CD4-positive, CD25-positive, alpha-beta regulatory T cell (primary cell): ENCODE measurements at regions not wholly inside any gene's neighbourhood (a gene's known extent, or its start where the extent isn't known, plus 50 kb on each side); places are given as distances from the start of the nearest gene placed in this dataset.

Experiments
- ATAC-seq, 2 donors: fragments of 150-1000 bp; cut with Tn5 transposase; one replicate each; pipeline ENCODE4 v1.10.0; 2021; ENCODE audit warnings: low read depth in 2 of 2, moderate number of reproducible peaks in 2 of 2, moderate library complexity in 1 of 2
- DNase-seq, 3 donors: peaks; one replicate each; pipeline versions ENCODE4 v3.0.0 to v3.0.0-alpha.2; 2012 to 2022; ENCODE audit warnings: mixed read lengths in 1 of 3
- H3K27ac ChIP-seq: one replicate; pipeline ENCODE4 v1.7.0; 2013; ENCODE audit warnings: mild to moderate bottlenecking, low read length; ENCODE audit not compliant: insufficient read depth, poor library complexity, severe bottlenecking
- H3K27me3 ChIP-seq: one replicate; pipeline ENCODE4 v1.7.0; 2013; ENCODE audit warnings: low read length; ENCODE audit not compliant: control insufficient read depth, insufficient read depth
- H3K36me3 ChIP-seq: one replicate; pipeline ENCODE4 v1.7.0; 2013; ENCODE audit warnings: mild to moderate bottlenecking, low read length, moderate library complexity; ENCODE audit not compliant: control insufficient read depth, insufficient read depth
- H3K4me1 ChIP-seq: 2 replicates; pipeline ENCODE4 v1.7.0; 2013; ENCODE audit warnings: mild to moderate bottlenecking, low read length; ENCODE audit not compliant: insufficient read depth, control insufficient read depth, poor library complexity, severe bottlenecking
- H3K4me3 ChIP-seq: one replicate; pipeline ENCODE4 v1.7.0; 2013; ENCODE audit warnings: low read depth, mild to moderate bottlenecking, low read length, moderate library complexity
- H3K9me3 ChIP-seq, 2 experiments: 1 replicate in 1 of 2; 2 replicates in 1 of 2; pipeline ENCODE4 v1.7.0; 2013; ENCODE audit warnings: low read length in 2 of 2, mild to moderate bottlenecking in 1 of 2, moderate library complexity in 1 of 2; ENCODE audit not compliant: control insufficient read depth in 2 of 2
- H3K27ac Mint-ChIP-seq, 3 donors: one replicate each; pipeline ENCODE4 v1.8.0; 2020 to 2022; ENCODE audit warnings: mild to moderate bottlenecking in 3 of 3, mixed read lengths in 3 of 3, moderate library complexity in 2 of 3
- H3K27me3 Mint-ChIP-seq: one replicate; pipeline ENCODE4 v1.8.0; 2022; ENCODE audit warnings: mild to moderate bottlenecking, mixed read lengths
- H3K36me3 Mint-ChIP-seq: one replicate; pipeline ENCODE4 v1.8.0; 2020; ENCODE audit warnings: mixed read lengths
- H3K4me1 Mint-ChIP-seq, 4 donors: one replicate each; pipeline ENCODE4 v1.8.0; 2020 to 2022; ENCODE audit warnings: mixed read lengths in 4 of 4, mild to moderate bottlenecking in 1 of 4
- H3K4me3 Mint-ChIP-seq, 4 donors: one replicate each; pipeline ENCODE4 v1.8.0; 2020 to 2022; ENCODE audit warnings: mild to moderate bottlenecking in 4 of 4, mixed read lengths in 4 of 4, moderate library complexity in 3 of 4
- H3K9me3 Mint-ChIP-seq, 7 donors: one replicate each; pipeline ENCODE4 v1.8.0; 2020 to 2022; ENCODE audit warnings: mixed read lengths in 7 of 7, mild to moderate bottlenecking in 3 of 7, moderate library complexity in 2 of 7

GRCh38 chr5:34580983-34581382 lies 75.1 kb upstream of the RAI14 start:
- no peaks in the 10 kb centered on the region for H3K36me3 Mint-ChIP-seq
- no peaks in the 10 kb centered on the region for H3K36me3 ChIP-seq
- ATAC-seq = no peak

GRCh38 chr5:34582371-34582770 lies 73.8 kb upstream of the RAI14 start:
- H3K36me3 Mint-ChIP-seq = no peaks in the 10 kb centered on the region
- no peak for DNase-seq
- H3K9me3 ChIP-seq = no peaks in the 10 kb centered on the region
- peaks cover 0 to 5% (median 0%) of the 10 kb centered on the region in 7 donors for H3K9me3 Mint-ChIP-seq
- H3K27ac ChIP-seq = no peak overlapping the region
- peaks cover 4% of the 10 kb centered on the region for H3K27me3 ChIP-seq
- no peak overlapping the region for H3K4me3 ChIP-seq
- H3K36me3 ChIP-seq = no peaks in the 10 kb centered on the region
- no peaks in the 10 kb centered on the region for H3K4me1 ChIP-seq
- H3K4me3 Mint-ChIP-seq = no peak overlapping the region
- H3K4me1 Mint-ChIP-seq = no peaks in the 10 kb centered on the region
- H3K27me3 Mint-ChIP-seq = no peaks in the 10 kb centered on the region
- H3K27ac Mint-ChIP-seq = no peak overlapping the region
- ATAC-seq = no peak

More at GRCh38 chr5:34580983-34581382, 75.1 kb upstream of the RAI14 start:
- DNase-seq = no peak
- no peak overlapping the region for H3K27ac Mint-ChIP-seq
- H3K4me3 ChIP-seq = no peak overlapping the region
- H3K4me1 ChIP-seq = no peaks in the 10 kb centered on the region
- H3K4me3 Mint-ChIP-seq = no peak overlapping the region
- no peaks in the 10 kb centered on the region for H3K4me1 Mint-ChIP-seq
- H3K9me3 ChIP-seq = no peaks in the 10 kb centered on the region
- H3K27me3 ChIP-seq = peaks cover 4% of the 10 kb centered on the region
- no peak overlapping the region for H3K27ac ChIP-seq
- H3K9me3 Mint-ChIP-seq = peaks cover 0 to 5% (median 0%) of the 10 kb centered on the region in 7 donors
- peaks cover 5% of the 10 kb centered on the region for H3K27me3 Mint-ChIP-seq

GRCh38 chr5:34583167-34583566 lies 73.0 kb upstream of the RAI14 start:
- Mint-ChIP-seq H3K4me1 (no peaks in the 10 kb centered on the region), H3K9me3 (peaks cover 0 to 5% (median 0%) of the 10 kb centered on the region in 7 donors), H3K4me3 (no peak overlapping the region), H3K27ac (no peak overlapping the region), H3K27me3 (no peaks in the 10 kb centered on the region), H3K36me3 (no peaks in the 10 kb centered on the region)
- H3K27ac ChIP-seq = no peak overlapping the region
- no peak overlapping the region for H3K4me3 ChIP-seq
- H3K9me3 ChIP-seq = no peaks in the 10 kb centered on the region
- no peak for ATAC-seq
- H3K36me3 ChIP-seq = no peaks in the 10 kb centered on the region
- DNase-seq = no peak
- H3K27me3 ChIP-seq = peaks cover 4% of the 10 kb centered on the region
- no peaks in the 10 kb centered on the region for H3K4me1 ChIP-seq

- no peak overlapping the region for H3K4me3 Mint-ChIP-seq
- H3K27me3 ChIP-seq = peaks cover 4% of the 10 kb centered on the region
- H3K27ac Mint-ChIP-seq = no peak overlapping the region
- H3K36me3 ChIP-seq = no peaks in the 10 kb centered on the region
- H3K9me3 Mint-ChIP-seq = peaks cover 0 to 7% (median 0%) of the 10 kb centered on the region in 7 donors
- H3K4me1 Mint-ChIP-seq = no peaks in the 10 kb centered on the region
- no peak overlapping the region for H3K27ac ChIP-seq
- H3K36me3 Mint-ChIP-seq = no peaks in the 10 kb centered on the region
- H3K9me3 ChIP-seq = no peaks in the 10 kb centered on the region
- DNase-seq (no peak), ATAC-seq (no peak)
- no peak overlapping the region for H3K4me3 ChIP-seq
- H3K4me1 ChIP-seq = no peaks in the 10 kb centered on the region
- no peaks in the 10 kb centered on the region for H3K27me3 Mint-ChIP-seq
These were observed 72.0 kb upstream of the RAI14 start for GRCh38 chr5:34584165-34584564.

GRCh38 chr5:34585601-34586104 lies 70.5 kb upstream of the RAI14 start:
- H3K27me3 Mint-ChIP-seq = no peaks in the 10 kb centered on the region
- H3K4me3 ChIP-seq = no peak overlapping the region
- no peaks in the 10 kb centered on the region for H3K36me3 Mint-ChIP-seq
- H3K9me3 ChIP-seq = no peaks in the 10 kb centered on the region
- H3K4me3 Mint-ChIP-seq = no peak overlapping the region
- no peaks in the 10 kb centered on the region for H3K4me1 ChIP-seq
- DNase-seq (no peak), ATAC-seq (no peak)
- no peak overlapping the region for H3K27ac ChIP-seq
- no peaks in the 10 kb centered on the region for H3K4me1 Mint-ChIP-seq
- peaks cover 0 to 7% (median 0%) of the 10 kb centered on the region in 7 donors for H3K9me3 Mint-ChIP-seq
- H3K36me3 ChIP-seq = no peaks in the 10 kb centered on the region
- H3K27me3 ChIP-seq = peaks cover 4% of the 10 kb centered on the region
- H3K27ac Mint-ChIP-seq = no peak overlapping the region

GRCh38 chr5:34586117-34586885 lies 69.8 kb upstream of the RAI14 start:
- Histone ChIP-seq H3K9me3 (no peaks in the 10 kb centered on the region), H3K27me3 (peaks cover 4% of the 10 kb centered on the region), H3K4me3 (no peak overlapping the region), H3K36me3 (no peaks in the 10 kb centered on the region), H3K27ac (no peak overlapping the region), H3K4me1 (no peaks in the 10 kb centered on the region)
- no peaks in the 10 kb centered on the region for H3K4me1 Mint-ChIP-seq
- H3K27ac Mint-ChIP-seq = no peak overlapping the region
- no peaks in the 10 kb centered on the region for H3K36me3 Mint-ChIP-seq
- no peaks in the 10 kb centered on the region for H3K27me3 Mint-ChIP-seq
- H3K4me3 Mint-ChIP-seq = no peak overlapping the region
- peaks cover 0 to 5% (median 0%) of the 10 kb centered on the region in 7 donors for H3K9me3 Mint-ChIP-seq
- DNase-seq = no peak
- ATAC-seq = no peak

- H3K4me3 ChIP-seq = no peak overlapping the region
- no peaks in the 10 kb centered on the region for H3K4me1 ChIP-seq
- Mint-ChIP-seq H3K27ac (no peak overlapping the region), H3K4me3 (no peak overlapping the region), H3K9me3 (peaks cover 0 to 2% (median 0%) of the 10 kb centered on the region in 7 donors), H3K27me3 (no peaks in the 10 kb centered on the region), H3K36me3 (no peaks in the 10 kb centered on the region), H3K4me1 (no peaks in the 10 kb centered on the region)
- DNase-seq (no peak), ATAC-seq (no peak)
- peaks cover 5% of the 10 kb centered on the region for H3K27me3 ChIP-seq
- H3K27ac ChIP-seq = no peak overlapping the region
- no peaks in the 10 kb centered on the region for H3K9me3 ChIP-seq
- no peaks in the 10 kb centered on the region for H3K36me3 ChIP-seq
These were observed 68.5 kb upstream of the RAI14 start for GRCh38 chr5:34587355-34588241.
